ENCODE measurements at regions not wholly inside any gene's neighbourhood (a gene's known extent, or its start where the extent isn't known, plus 50 kb on each side); places are given as distances from the start of the nearest gene placed in this dataset.

DNA sequence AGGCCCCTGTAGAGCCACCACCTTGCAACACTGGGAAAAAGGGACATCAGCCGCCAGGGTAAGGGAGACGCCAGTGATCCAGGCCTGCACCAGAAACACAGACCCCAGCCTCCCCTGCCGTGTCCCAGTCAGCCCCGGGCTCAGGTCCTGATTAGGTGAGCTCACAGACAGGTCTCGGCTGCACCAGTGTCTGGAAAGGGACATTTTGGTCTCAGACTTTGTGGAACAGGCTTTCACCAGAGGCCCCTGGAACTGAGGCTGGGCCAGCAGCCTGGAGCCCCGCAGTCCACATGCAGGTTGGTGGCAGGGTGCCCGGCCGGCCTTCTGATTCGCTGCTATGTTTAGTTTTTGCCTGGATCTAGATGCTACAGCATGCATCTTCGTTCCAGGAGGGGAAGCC is 369.0 kb upstream of the IRX4 start:
- no peaks in the 10 kb centered on the region for H3K36me3 Mint-ChIP-seq (ENCODE audit: low read depth)
- no peak overlapping the region for H3K27ac Mint-ChIP-seq
- H3K4me1 Mint-ChIP-seq (ENCODE audit: low read depth): no peaks in the 10 kb centered on the region
- H3K9me3 Mint-ChIP-seq: no peaks in the 10 kb centered on the region
- no peaks in the 10 kb centered on the region for H3K27me3 Mint-ChIP-seq (ENCODE audit: insufficient read depth)
- no peak overlapping the region for H3K4me3 Mint-ChIP-seq
- intact Hi-C loops (cut with micrococcal nuclease): no loop called here
- no peak for DNase-seq (ENCODE audit: low spot score)

DNA sequence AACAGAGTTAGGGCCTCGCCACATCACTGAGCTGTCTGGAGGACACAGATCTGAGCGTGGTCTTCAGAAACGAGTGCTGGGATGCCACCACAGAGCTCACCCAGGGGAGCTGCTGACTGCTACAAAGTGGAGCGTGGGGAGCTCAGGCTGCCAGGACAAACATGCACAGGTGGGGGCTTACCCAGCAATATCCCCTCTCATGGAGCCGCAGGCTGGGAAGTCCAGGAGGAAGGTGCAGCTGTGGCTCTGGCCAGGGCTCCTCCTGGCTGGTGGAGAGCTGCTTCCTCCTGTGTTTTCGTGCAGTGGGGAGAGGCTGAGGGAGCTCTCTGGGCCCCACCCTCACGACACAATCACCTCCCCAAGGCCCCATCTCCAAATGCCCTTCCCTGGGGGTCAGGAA is 368.6 kb upstream of the IRX4 start:
- DNase-seq (ENCODE audit: low spot score): no peak
- Mint-ChIP-seq H3K27ac (no peak overlapping the region), H3K27me3 (ENCODE audit: insufficient read depth) (no peaks in the 10 kb centered on the region), H3K9me3 (no peaks in the 10 kb centered on the region), H3K4me1 (ENCODE audit: low read depth) (no peaks in the 10 kb centered on the region), H3K36me3 (ENCODE audit: low read depth) (no peaks in the 10 kb centered on the region), H3K4me3 (no peak overlapping the region)
- intact Hi-C loops (cut with micrococcal nuclease): no loop called here

DNA sequence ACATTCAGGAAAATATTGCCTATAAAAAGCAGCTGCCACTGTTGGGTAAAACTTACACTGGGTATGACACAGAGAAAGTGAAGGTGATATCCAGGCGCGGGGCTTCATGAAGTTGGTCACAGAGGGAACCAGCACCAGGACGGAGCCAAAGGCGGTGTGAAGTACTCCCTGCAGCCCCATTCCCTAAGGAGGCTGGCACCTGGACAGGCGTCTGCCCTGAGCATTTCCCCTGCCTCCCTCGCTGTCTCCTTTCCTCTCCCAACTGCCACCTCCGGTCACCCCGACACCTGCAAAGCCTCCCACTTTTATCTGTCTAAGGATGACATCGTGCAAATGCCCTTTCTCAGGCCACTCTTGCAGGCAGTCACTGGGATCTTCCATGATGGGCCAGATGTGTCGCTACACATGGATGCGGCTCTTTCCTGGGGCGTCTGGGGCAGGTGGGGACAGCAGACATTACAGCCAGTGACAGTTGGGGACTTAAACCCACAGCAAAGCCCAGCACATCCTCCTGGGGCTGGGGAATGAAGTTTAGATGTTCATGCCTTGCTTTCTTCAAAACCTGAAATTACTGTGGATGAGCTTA is 367.7 kb upstream of the IRX4 start:
- H3K27ac Mint-ChIP-seq: no peak overlapping the region
- intact Hi-C loops (cut with micrococcal nuclease): no loop called here
- no peak overlapping the region for H3K4me3 Mint-ChIP-seq
- H3K27me3 Mint-ChIP-seq (ENCODE audit: insufficient read depth): no peaks in the 10 kb centered on the region
- no peaks in the 10 kb centered on the region for H3K36me3 Mint-ChIP-seq (ENCODE audit: low read depth)
- no peak for DNase-seq (ENCODE audit: low spot score)
- H3K4me1 Mint-ChIP-seq (ENCODE audit: low read depth): no peaks in the 10 kb centered on the region
- no peaks in the 10 kb centered on the region for H3K9me3 Mint-ChIP-seq

DNA sequence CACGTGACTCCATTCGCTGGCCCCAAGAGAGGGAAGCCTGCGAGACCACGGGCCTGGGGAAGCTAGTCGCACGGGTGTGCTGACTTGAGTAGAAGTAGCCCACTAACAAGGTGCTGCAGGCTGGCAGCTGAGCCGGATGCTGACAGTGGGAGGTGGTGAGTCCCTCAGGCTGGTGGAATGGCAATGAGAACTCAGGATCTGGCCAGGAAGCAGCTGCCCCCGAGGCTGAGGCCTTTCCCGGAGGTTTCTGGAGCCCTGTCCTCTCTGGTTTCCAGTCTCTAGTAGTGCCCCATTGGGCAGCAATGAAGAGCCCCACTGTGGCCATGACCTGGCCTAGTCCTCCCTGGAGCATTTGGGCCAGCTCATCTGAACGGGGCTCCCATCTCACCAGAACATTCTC is 366.7 kb upstream of the IRX4 start:
- no peak overlapping the region for H3K4me3 Mint-ChIP-seq
- H3K27me3 Mint-ChIP-seq (ENCODE audit: insufficient read depth): no peaks in the 10 kb centered on the region
- intact Hi-C loops (cut with micrococcal nuclease): no loop called here
- H3K36me3 Mint-ChIP-seq (ENCODE audit: low read depth): no peaks in the 10 kb centered on the region
- no peak overlapping the region for H3K27ac Mint-ChIP-seq
- no peak for DNase-seq (ENCODE audit: low spot score)
- no peaks in the 10 kb centered on the region for H3K4me1 Mint-ChIP-seq (ENCODE audit: low read depth)
- no peaks in the 10 kb centered on the region for H3K9me3 Mint-ChIP-seq

DNA sequence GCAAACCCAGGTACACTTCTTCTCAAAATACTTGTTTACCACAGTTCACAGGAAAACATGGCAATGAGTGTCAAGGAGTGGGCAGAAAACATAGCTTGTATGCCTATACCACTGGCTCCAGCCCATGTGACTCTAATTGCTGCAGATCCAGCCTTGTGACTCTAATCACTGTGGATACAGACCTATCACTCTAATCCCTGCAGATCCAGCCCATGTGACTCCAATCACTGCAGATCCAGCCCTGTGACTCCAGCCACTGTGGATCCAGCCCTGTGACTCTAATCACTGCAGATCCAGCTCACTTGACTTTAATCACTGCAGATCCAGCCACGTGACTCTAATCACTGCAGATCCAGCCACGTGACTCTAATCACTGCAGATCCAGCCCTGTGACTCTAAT is 366.3 kb upstream of the IRX4 start:
- intact Hi-C loops (cut with micrococcal nuclease): no loop called here
- Mint-ChIP-seq H3K36me3 (ENCODE audit: low read depth) (no peaks in the 10 kb centered on the region), H3K27ac (no peak overlapping the region), H3K4me3 (no peak overlapping the region), H3K27me3 (ENCODE audit: insufficient read depth) (no peaks in the 10 kb centered on the region), H3K4me1 (ENCODE audit: low read depth) (no peaks in the 10 kb centered on the region), H3K9me3 (no peaks in the 10 kb centered on the region)
- no peak for DNase-seq (ENCODE audit: low spot score)

DNA sequence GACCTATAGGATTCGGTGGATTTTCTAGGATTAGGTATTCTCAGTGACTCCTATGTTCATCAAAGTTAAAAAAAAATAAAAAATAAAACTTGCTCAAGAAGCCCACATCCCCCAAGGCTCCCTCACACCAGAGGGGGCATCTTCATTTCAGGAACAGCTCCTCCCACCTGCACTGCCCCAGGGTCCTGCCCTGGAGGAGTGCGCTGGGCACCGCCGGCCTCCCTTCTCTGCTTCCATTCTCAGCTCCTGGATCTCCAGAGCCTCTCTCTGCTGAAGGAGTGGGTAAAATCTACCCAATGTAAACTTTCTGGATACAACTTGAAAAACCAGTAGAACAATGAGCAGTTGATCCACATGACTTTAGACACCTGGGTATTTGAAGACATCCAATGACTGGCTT is 359.8 kb upstream of the IRX4 start:
- H3K9me3 Mint-ChIP-seq: no peaks in the 10 kb centered on the region
- no peak for DNase-seq (ENCODE audit: low spot score)

DNA sequence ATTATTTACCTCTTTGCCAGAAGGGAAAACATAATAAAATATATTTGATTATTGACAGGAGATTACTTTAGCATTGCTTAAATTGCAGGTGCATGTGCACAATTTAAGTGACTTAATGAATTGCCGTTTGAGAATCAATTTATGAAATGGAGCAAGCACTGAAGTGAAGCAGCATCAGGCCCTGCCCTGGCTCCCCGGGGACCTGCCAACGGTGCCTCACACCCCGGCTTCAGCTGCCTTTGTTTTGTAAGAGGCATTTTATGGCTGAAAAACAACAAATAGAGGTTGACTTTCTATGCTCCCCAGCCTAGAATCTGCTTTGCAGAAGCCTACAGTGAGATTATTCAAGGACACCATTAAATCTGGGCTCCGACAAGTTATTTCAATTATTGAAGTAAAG is 359.1 kb upstream of the IRX4 start:
- no peak for DNase-seq (ENCODE audit: low spot score)

More for the DNA sequence above, 359.8 kb upstream of the IRX4 start:
- Mint-ChIP-seq H3K36me3 (ENCODE audit: low read depth) (no peaks in the 10 kb centered on the region), H3K27ac (no peak overlapping the region), H3K4me1 (ENCODE audit: low read depth) (no peaks in the 10 kb centered on the region), H3K4me3 (no peak overlapping the region), H3K27me3 (ENCODE audit: insufficient read depth) (no peaks in the 10 kb centered on the region)
- intact Hi-C loops (cut with micrococcal nuclease): no loop called here

DNA sequence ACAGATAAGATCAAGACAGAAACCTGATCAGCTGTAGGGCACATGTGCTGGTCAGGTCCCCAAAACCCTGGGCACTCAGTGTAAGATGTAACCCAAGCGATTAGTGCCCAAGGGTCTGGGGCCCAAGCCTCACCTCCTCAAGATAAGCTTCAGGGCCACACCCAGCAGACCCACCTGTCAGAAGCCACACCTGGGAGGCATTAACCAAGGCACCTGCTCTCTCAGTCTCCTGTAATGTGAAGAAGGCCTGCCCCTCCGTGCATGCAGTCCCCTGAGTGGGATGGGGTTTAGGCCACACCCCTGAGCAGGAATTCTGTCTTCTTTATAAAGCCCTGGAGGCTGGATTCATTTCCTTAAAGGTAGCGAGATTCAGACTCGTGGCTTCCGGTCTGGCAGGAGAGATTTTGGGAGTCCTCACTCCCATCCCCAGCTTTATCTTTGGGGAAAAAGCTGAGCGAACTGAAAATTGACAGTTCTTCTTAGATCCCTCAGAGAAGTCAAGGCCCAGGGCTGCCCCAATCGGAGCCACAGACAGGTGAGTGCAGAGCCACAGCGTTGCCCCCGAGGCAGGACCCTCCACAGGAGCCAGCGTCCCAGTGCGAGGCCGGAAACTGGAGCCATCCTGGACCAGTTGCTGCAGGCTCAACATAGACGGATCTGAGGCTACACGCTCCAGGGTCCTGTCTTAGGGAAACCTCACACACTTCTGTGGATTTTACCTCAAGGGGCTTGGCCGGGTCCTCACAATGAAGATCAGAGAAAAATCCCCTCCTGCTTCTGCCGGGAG is 357.6 kb upstream of the IRX4 start:
- peaks cover 7% of the 10 kb centered on the region for H3K9me3 Mint-ChIP-seq
- intact Hi-C loops (cut with micrococcal nuclease): no loop called here
- no peaks in the 10 kb centered on the region for H3K27me3 Mint-ChIP-seq (ENCODE audit: insufficient read depth)
- H3K4me1 Mint-ChIP-seq (ENCODE audit: low read depth): no peaks in the 10 kb centered on the region
- no peak overlapping the region for H3K4me3 Mint-ChIP-seq
- H3K27ac Mint-ChIP-seq: no peak overlapping the region
- H3K36me3 Mint-ChIP-seq (ENCODE audit: low read depth): no peaks in the 10 kb centered on the region
- DNase-seq (ENCODE audit: low spot score): no peak

More for the DNA sequence above, 359.1 kb upstream of the IRX4 start:
- no peaks in the 10 kb centered on the region for H3K36me3 Mint-ChIP-seq (ENCODE audit: low read depth)
- no peaks in the 10 kb centered on the region for H3K9me3 Mint-ChIP-seq
- no peak overlapping the region for H3K27ac Mint-ChIP-seq
- no peak overlapping the region for H3K4me3 Mint-ChIP-seq
- no peaks in the 10 kb centered on the region for H3K27me3 Mint-ChIP-seq (ENCODE audit: insufficient read depth)
- H3K4me1 Mint-ChIP-seq (ENCODE audit: low read depth): no peaks in the 10 kb centered on the region
- intact Hi-C loops (cut with micrococcal nuclease): no loop called here

DNA sequence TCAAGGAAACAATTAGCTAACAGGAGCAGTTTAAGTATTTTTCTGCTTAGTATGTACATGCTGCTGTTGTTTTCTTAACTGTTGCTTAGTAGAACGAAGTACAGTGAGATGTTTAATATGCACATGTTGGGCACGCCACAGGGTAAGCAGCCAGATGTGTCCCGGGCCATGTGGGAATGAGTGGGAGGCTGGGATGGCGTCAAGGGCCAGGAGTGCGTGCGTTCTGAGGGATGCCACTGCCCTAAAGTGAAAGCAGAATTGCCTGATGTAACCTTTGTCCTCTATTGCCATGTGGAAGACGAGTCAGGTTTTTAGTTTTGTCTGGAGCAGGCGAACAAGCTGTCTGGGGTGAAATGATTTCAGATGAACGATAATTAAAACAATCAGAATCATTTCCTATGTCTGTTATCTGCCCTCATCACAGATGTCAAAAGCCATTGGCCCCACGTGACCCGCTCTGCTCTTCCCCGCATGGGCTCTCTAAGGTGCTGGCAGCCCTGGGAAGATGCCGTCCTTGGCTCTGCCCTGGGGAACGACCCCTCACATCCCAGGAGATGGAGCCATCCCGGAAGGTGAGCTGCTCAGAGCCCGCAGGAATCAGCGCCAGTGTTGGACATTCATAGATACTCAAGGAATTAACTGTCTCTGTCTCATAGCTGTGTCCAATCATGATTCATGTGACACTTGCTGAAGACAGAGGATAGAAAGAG is 356.6 kb upstream of the IRX4 start:
- H3K9me3 Mint-ChIP-seq: peaks cover 16% of the 10 kb centered on the region
- H3K4me1 Mint-ChIP-seq (ENCODE audit: low read depth): no peaks in the 10 kb centered on the region
- intact Hi-C loops (cut with micrococcal nuclease): no loop called here
- DNase-seq (ENCODE audit: low spot score): no peak
- peaks cover 1% of the 10 kb centered on the region for H3K27me3 Mint-ChIP-seq (ENCODE audit: insufficient read depth)
- H3K4me3 Mint-ChIP-seq: no peak overlapping the region
- H3K27ac Mint-ChIP-seq: no peak overlapping the region
- H3K36me3 Mint-ChIP-seq (ENCODE audit: low read depth): no peaks in the 10 kb centered on the region

DNA sequence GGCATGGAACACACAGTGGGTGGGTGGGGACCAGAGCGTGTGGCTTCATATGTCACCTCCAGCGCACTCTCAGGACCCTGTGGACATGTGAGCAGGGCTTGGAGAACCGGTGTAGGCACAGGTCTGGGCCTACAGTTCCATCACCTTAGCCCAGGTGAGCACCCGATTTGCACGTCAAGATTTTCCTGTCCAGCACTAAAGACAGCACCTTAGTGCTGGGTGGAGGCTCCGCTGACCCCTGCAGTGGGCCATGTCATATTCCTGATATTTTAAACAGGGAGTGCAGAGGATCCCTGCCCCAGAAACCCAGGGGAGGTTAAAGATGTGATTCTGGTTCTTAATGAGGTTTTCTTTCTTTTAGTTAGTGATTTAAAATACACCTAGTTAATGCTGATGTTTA is 356.0 kb upstream of the IRX4 start:
- peaks cover 1% of the 10 kb centered on the region for H3K27me3 Mint-ChIP-seq (ENCODE audit: insufficient read depth)
- H3K4me3 Mint-ChIP-seq: no peak overlapping the region
- no peaks in the 10 kb centered on the region for H3K36me3 Mint-ChIP-seq (ENCODE audit: low read depth)
- H3K9me3 Mint-ChIP-seq: peaks cover 22% of the 10 kb centered on the region
- intact Hi-C loops (cut with micrococcal nuclease): no loop called here
- no peaks in the 10 kb centered on the region for H3K4me1 Mint-ChIP-seq (ENCODE audit: low read depth)
- no peak for DNase-seq (ENCODE audit: low spot score)
- H3K27ac Mint-ChIP-seq: no peak overlapping the region

DNA sequence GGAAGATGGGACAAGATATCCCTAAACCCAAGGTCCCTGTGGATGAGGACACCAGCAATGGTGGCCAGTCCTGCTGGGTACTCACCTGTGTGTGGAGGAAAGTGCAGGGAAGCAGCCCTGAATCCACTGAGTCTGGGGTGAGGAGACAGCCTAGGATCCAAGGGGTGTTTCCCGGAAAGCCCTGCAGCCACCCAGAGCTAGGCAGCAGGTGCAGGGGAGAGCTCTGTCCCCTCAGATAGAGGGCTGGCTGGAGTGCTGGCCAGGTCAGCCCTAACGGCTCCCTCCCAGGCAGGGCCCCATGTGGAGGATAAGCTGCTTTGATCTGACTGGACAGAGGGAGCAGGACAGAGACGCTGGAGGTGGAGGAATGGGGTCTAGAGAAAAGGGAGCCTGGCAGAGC is 344.7 kb upstream of the IRX4 start:
- DNase-seq (ENCODE audit: low spot score): no peak
- intact Hi-C loops (cut with micrococcal nuclease): no loop called here
- no peaks in the 10 kb centered on the region for H3K4me1 Mint-ChIP-seq (ENCODE audit: low read depth)
- H3K27me3 Mint-ChIP-seq (ENCODE audit: insufficient read depth): peaks cover 2% of the 10 kb centered on the region
- H3K9me3 Mint-ChIP-seq: no peaks in the 10 kb centered on the region
- no peak overlapping the region for H3K4me3 Mint-ChIP-seq
- no peak overlapping the region for H3K27ac Mint-ChIP-seq
- no peaks in the 10 kb centered on the region for H3K36me3 Mint-ChIP-seq (ENCODE audit: low read depth)

DNA sequence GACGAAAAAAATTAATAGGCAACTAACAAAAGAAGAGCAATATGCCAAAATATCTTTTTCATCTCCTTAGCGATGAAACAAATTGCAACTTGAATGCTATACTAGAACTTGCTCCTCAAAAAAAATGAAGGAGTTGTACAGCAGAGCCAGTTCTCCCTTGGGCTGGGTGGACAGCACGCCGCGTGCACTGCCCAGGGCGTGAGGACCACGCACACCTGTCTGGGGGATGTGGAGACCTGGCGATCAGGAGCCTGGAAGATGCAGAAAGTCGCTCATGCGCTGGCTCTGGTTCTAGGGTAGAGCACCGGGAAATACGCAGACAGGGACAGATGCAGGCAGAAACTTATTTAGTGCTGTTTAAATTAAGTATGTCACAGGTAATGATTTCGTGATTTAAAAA is 342.0 kb upstream of the IRX4 start:
- H3K27me3 Mint-ChIP-seq (ENCODE audit: insufficient read depth): peaks cover 2% of the 10 kb centered on the region
- no peak overlapping the region for H3K27ac Mint-ChIP-seq
- no peaks in the 10 kb centered on the region for H3K36me3 Mint-ChIP-seq (ENCODE audit: low read depth)
- H3K9me3 Mint-ChIP-seq: no peaks in the 10 kb centered on the region
- H3K4me3 Mint-ChIP-seq: no peak overlapping the region
- no peak for DNase-seq (ENCODE audit: low spot score)
- intact Hi-C loops (cut with micrococcal nuclease): no loop called here
- no peaks in the 10 kb centered on the region for H3K4me1 Mint-ChIP-seq (ENCODE audit: low read depth)

DNA sequence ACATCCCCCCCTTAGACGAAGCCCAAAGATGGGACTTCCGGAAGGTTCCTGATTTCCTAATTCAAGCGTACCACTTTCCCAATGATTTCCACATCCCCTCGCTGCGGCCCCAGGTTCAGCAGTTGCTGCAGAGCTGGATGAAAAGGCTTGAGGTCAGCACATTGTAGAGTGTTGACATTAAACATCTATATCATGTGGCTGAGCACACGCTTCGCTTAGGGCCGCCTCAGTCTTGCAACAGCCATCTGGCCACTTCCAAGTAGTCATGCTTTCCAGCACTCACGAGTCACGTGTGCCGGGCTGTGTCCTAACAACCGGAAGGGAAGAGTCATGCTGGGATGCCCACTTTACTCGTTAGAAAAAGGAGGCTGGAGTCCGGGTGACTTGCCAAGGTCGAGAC is 340.6 kb upstream of the IRX4 start:
- intact Hi-C loops (cut with micrococcal nuclease): no loop called here

More for the DNA sequence above, 340.6 kb upstream of the IRX4 start:
- Mint-ChIP-seq H3K36me3 (ENCODE audit: low read depth) (no peaks in the 10 kb centered on the region), H3K9me3 (no peaks in the 10 kb centered on the region), H3K4me3 (no peak overlapping the region), H3K27ac (no peak overlapping the region), H3K4me1 (ENCODE audit: low read depth) (no peaks in the 10 kb centered on the region), H3K27me3 (ENCODE audit: insufficient read depth) (no peaks in the 10 kb centered on the region)
- DNase-seq (ENCODE audit: low spot score): no peak
